ENCODE measurements at regions not wholly inside any gene's neighbourhood (a gene's known extent, or its start where the extent isn't known, plus 50 kb on each side); places are given as distances from the start of the nearest gene placed in this dataset.

DNA sequence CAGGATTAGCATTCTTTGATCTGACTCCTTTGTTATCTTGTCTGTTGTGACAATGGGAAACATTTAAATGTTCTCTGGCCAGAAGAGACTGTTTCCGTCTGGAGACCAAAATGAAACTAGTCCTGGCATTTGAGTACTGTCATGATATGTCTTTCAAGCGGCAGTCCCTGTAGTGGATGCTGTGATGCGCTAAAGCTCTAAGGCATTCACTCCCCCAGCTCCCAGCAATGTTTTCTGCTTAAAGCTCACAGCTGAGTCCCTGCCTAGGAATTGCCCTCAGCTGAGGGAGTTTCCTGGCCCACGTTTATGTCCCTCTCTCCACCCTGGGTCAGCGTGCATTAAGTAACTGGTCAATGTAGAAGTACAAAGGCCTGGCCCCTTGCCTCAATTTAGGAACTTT is 109.4 kb downstream of the UCHL5 start:
- DNase-seq, result no peak

GRCh38 chr1:192950926-192951325 is 108.2 kb downstream of the UCHL5 start:
- DNase-seq, result no peak

DNA sequence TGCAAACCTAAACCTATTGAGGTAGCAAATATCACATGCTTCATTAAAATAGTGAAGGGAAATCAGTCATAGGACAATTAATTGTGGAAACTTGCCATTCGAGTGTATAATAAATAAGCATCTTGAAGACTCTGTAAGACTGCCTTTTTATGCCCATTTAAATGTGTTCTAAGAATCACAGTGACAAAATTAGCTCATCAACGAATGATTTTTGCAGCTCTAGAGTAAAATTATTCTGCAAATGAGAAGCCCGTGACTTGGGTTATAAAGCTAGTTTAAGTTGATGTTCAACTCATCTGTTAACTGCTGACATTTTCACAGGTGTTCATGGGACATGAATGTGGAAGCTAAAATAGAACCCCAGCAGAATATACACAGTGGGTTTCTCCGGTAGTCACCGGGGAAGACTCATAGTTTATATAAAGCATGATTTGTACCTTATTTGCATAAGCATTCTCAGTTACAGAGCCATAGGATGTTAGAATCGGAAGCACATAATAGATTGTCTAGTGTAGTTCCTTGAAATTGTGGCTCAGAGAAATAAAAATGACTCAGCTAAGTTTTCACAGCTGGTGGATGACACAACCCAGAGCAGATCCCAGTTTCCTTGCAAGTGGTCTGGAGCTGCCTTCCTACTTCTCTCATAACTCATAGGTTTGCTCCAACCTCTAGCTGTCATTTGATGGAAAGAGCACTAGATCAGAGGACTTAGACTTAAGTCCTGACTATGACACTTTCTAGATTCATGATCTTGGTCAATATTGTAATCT is 107.3 kb downstream of the UCHL5 start:
- DNase-seq, result peak; percentile 58

- no peak for DNase-seq
Measured at GRCh38 chr1:192952646-192953045, 106.5 kb downstream of the UCHL5 start.

GRCh38 chr1:192954705-192955265 is 104.4 kb downstream of the UCHL5 start:
- DNase-seq, result no peak

- DNase-seq, result no peak
Measured at GRCh38 chr1:192958350-192958749, 100.8 kb downstream of the UCHL5 start.

DNA sequence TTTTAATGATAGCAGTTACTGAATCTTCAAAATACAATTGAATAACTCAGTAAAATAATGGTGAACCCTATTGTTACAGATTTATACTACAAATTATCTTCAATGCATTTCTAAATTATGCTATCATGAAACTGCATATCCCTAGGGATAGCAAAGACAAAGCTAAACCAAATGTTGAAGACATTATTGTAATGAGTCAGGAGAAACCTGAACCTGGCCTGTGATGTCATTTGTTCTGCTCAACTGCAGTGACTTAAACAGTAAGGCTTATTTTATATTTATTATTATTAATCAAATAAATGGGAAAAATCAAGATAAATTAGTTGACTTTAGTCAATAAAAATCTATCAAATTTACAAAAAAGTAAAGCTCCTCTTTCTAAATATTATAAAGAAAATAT is 100.3 kb downstream of the UCHL5 start:
- DNase-seq, result no peak

DNA sequence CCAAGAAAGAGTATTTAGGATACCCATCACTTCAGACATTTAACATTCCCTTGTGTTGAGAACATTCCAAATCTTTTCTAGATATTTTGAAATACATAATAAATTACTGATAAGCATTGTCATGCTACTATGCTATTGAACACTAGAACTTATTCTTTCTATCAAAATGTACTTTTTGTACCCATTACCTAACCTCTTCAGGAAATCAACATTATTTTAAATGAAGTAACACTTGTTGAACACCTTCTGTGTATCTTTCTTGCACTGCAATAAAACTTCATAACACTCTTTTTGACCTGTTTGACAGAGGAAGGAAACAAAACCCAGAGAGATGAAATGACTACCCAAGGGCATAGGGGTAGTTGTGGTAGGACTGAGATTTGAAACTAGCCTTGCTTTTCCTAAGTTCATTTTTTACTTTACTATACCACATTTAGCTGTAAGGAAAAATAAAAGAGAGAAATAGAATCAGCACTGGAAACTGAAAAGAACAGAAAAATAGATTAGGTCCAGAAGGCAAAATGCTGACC is 99.4 kb downstream of the UCHL5 start:
- no peak for DNase-seq
